HG02973 (cell line): ENCODE measurements at regions not wholly inside any gene's neighbourhood (a gene's known extent, or its start where the extent isn't known, plus 50 kb on each side); places are given as distances from the start of the nearest gene placed in this dataset.
"Not testable (repeated sequence)": the region's sequence is repeated elsewhere in the genome, so short reads cannot be mapped to it uniquely, and the experiment has no call there.

Experiments
- ATAC-seq: cut with Tn5 transposase; IDR thresholded peaks from one replicate; pipeline ENCODE4 v1.9.1; 2021; ENCODE audit warnings: moderate library complexity; ENCODE audit not compliant: unreplicated experiment

- no peak for ATAC-seq
Measured at GRCh38 chr6:77326029-77326428, 137.3 kb downstream of the HTR1B start.

DNA sequence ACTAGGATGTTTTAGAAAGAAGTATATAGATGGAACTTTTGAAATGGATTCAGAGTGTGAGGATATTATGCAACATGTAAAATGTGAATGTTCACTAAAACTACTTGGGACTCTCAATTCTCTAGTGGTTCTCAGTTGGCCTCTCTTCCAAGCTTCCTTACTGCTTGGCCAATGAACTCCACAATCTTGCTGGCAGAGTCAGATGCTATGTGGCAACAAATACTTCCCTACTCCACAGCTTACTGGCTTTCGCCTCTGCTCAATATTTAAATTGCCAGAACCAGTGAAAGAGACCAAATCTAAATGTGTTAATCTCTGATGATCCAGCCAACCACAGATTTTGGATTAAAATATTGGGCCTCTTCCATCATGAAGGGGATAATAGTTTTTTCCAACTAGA is 138.4 kb downstream of the HTR1B start:
- ATAC-seq: no peak

DNA sequence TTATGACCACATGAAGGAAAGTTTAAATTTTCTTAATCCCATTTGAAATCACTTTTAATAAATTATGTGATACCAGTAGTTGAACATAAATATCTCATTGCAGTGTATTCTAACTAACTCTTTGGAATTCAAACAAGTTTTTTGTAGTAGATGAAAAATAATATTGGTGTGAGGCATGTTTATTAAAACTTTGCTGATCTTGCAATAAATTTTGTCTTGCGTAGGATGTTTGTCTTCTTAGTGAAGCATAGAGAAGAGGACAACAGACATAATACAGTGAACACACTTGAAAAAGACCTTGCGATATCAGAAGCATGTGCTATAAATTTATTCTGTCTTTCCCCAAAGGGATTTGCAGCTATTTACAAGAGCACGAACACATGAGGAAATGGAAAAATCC is 140.7 kb downstream of the HTR1B start:
- no peak for ATAC-seq

GRCh38 chr6:77318256-77318655 is 145.0 kb downstream of the HTR1B start:
- ATAC-seq: no peak

GRCh38 chr6:77313595-77313994 is 149.7 kb downstream of the HTR1B start:
- ATAC-seq: no peak

DNA sequence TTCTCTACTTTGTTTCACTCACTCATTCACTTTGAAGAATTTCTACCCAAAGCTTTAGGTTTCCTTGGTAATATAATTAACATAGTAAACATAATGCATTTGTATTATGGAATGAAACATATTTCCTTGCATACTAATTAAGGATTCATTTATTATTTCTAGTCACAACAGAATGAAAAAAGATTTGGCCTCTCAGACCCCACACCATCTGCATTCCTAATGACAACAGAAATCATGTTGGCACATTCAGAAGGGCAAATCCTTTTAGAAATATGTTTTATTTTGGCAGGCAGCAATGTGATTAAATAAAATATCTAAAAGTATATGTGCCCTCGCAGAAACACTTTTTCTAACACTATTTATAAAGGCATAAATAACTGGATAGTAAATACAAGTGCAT is 163.4 kb downstream of the HTR1B start:
- no peak for ATAC-seq

DNA sequence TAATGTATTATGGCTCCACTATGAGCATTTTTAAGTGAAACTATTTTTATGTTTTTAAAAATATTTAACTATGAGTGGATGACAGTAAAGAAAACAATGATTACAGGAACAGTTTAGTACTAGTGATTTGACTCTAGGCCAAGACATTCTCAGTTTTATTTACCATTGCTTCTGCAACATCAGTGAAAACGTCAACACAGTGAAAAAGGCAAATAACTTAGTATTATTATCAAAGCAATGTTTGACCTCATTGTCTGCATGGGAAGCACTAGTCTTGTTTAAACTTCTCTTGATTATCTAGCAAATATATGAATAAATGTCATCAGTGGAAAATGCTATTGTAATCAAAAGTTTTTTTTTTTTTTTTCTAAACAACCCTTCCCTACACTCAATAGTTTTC is 165.0 kb downstream of the HTR1B start:
- ATAC-seq: no peak

DNA sequence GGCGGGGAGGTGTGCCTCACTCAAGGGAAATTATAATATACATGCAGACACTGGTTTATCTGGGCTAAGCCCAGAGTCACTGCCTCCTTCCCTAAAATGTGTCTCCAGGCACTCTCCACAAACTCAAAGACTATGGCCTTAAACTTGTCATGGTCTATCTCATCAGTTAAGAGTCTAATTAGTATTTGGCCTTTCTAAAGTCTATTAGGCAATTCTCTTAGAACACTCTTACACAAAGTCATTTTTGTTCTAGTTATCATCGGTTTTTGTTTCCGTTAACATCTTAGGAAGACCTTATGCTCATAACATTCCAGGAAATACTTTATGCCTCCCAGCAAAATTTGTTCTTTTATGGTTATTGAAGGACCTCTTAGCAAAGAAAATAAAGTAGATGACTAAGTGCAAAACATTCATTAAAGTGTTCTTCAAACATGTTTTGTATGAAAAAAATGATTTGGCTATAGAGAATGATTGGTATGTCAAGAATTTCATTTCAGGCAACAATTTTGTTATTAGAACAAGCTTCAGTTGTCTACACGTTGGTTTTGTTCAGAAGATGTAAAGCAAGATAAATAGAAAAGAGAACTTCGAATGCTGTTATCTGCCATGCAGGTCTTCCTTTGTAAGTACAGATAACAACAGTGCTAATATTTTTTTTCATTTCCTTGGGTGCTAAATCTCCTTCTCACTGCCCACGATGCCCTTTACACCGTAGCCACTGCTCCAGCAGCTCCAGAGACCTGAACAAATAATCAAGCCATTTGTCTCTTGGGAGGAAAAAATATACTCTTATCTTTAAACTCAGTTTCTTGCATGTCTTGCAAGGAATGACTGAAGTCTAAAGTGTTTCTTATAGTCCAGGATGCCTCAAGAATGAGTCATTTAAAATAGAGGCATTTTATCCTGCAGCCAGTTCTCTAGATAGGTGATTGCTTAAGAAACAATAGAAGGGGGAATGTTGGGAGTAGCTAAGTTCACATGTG is 170.4 kb downstream of the HTR1B start:
- ATAC-seq: no peak

DNA sequence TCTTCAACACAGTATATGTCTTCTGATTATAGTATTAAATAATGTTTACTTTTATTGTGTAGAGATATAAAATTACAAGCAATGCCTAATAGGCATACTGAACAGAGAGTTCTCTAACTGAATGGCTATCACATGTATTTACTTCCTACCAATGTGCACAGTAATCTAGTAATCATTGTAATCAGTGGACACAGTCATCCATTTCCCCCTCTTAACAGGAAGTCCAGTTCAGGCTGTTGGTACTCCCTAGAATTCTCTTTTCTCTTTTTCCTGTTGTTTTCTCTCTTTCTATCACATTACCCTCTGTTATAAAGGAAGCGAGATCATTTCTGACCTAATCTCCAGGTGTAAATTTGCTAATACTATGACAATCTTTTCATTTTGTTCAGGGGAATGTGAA is 172.5 kb downstream of the HTR1B start:
- ATAC-seq: no peak

- no peak for ATAC-seq
Measured at GRCh38 chr6:77286541-77286940, 176.8 kb downstream of the HTR1B start.

DNA sequence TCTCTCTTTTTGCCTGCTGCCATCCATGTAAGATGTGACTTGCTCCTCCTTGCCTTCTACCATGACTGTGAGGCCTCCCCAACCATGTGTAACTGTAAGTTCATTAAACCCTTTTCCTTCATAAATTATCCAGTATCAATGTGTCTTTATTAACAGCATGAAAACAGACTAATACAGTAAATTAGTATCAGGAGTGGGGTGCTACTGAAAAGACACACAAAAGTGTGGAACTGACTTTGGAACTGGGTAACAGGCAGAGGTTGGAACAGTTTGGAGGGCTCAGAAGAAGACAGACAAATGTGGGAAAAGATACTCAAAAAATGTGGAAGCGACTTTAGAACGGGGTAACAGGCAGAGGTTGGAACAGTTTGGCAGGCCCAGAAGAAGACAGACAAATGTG is 189.4 kb downstream of the HTR1B start:
- ATAC-seq: no peak

GRCh38 chr6:77264970-77265369 is 198.3 kb downstream of the HTR1B start:
- ATAC-seq: no peak

- ATAC-seq: no peak
Measured at GRCh38 chr6:77263003-77263402, 200.3 kb downstream of the HTR1B start.

- not testable (repeated sequence) for ATAC-seq
Measured at GRCh38 chr6:77251801-77252200, 211.5 kb downstream of the HTR1B start.

DNA sequence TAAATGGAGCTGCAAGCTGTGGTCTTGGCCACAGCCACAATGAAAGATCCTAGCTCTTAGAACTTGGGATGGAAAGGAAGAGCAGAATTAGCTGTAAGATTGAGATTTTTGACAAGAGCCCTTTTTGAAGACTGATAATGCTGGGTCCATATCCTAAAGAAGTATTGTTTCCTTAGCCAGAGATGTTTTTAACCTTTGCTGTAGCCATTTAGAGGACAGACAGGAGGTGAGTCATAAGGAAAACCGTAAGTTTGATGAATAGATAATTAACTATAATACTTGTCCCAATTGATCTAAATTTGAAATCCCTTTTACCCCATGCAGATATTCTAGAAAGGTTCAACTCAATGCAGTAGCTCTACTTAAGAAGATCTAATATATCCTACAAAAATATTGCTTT is 213.7 kb downstream of the HTR1B start:
- ATAC-seq: no peak

GRCh38 chr6:77245026-77245425 is 218.3 kb downstream of the HTR1B start:
- no peak for ATAC-seq

DNA sequence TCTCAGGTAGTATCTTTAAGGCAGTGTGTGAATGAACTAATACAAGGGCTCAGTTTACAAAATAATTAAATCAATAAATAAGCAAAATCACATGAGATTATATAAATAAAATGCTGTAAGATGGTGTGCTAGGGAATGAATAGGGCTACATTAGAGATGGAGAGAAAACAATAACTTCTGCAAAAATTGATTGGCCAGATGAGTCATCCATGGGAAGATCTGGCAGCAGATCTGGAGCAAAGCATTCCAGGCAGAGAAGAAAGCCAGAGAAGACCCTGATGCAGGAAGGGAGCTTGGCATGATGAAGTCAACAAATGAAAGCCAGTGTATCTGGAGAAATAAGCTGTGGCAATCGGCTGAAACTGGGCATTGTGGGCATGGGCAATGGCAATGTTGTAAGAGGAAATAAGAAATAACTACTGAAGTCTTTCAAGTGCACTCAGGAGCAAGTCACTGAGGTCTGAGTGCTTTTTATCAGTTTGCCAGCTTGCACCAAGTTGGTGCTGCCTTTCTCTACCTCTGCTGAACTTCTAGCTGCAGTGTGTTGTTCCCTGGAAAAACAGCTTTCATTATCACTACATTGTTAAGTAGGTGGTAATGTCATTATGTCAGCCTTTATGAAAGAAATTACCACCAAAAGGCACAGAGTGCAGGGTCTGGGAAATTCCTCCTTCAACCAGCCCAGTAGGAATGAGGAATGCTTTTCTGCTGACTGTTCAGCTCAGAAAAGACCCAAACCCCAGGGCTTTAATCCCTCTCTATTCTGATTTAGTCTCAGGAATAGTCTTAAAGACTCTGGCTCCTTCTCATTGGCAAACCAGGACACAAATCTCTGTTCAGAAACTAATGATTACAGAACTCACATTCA is 231.6 kb downstream of the HTR1B start:
- ATAC-seq: no peak

DNA sequence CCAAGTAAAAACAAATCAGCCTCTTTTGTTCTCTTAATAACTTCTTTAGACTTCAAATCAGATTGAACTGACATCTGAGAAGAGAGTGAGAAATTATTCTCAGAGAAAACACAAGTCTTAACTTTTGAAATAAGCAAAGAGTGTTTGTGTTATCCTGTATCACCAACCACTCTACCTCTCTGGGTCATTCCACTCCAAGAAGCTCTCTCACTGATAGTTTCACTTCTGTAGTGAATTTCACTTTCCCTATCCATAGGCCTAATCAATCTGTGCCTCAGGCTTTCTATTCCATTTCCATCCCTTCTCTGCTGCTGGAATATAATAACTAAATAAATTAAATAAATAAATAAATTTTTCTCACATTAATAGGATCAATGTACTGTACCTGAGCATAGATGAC is 235.0 kb downstream of the HTR1B start:
- ATAC-seq: no peak

DNA sequence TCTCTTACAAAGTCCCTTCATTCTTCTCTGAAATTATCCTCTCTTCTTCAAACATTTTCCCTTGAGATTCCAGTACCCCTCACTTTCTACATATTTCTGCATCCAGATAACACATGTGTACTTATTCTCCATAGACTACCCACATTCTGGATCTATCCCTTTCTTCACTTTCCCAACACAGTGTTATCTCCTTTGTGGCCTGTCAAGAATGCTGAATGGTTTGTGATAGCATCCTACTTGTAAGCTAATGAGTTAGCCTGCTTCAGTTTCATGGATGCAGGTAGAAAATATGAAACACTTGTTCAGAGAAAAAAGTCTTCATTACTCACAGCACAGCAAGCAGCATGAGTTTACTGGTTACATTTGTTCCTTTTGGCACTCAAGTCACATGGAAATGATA is 245.4 kb downstream of the HTR1B start:
- no peak for ATAC-seq

DNA sequence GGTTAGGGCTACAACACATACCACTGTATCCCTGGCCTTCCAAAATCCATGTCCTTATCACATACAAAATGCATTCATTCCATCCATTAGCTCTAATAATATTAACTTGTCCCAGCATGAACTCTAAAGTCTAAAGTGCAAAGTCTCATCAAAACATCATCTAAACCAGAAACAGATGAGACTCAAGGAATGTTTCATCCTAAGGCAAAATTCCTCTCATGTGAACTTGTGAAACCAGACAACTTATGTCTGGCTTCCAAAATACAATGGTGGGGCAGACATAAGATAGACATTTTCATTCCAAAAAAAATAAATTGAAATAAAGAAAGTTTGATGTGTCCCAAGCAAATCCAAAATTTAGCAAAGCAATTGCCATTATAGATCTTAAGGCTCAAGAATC is 257.4 kb downstream of the HTR1B start:
- ATAC-seq: no peak

DNA sequence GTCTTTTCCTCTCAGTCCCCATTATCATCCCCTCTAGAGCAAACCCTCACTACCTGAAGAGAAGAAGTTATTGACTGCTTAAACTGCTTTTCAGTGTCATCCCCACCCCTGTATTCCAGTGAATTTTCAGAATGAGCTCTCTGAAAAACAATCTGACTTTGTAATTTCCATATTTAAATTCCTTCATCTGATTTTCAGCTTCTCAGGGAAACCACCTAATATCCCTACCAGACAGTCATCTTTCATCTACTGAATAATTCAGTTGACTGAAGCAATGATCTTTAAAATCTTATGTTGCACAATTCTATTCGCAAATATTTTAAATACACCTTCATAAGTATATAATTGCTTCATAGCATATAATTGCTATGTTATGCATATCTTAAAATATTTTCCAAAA is 258.7 kb downstream of the HTR1B start:
- no peak for ATAC-seq

GRCh38 chr6:77183447-77183846 is 279.8 kb downstream of the HTR1B start:
- no peak for ATAC-seq
